ENCODE measurements at regions not wholly inside any gene's neighbourhood (a gene's known extent, or its start where the extent isn't known, plus 50 kb on each side); places are given as distances from the start of the nearest gene placed in this dataset.
"Not testable (repeated sequence)": the region's sequence is repeated elsewhere in the genome, so short reads cannot be mapped to it uniquely, and the experiment has no call there.

GRCh38 chr11:134856056-134856971 lies 444.3 kb upstream of the B3GAT1 start:
- no peaks in the 10 kb centered on the region; the same call in 1 of the 2 replicates for H3K27me3 ChIP-seq (replicated peaks; ENCODE audit: control insufficient read depth, insufficient read depth, low read length)
- H3K36me3 ChIP-seq (ENCODE audit: control insufficient read depth, insufficient read depth, low read length) = no peaks in the 10 kb centered on the region
- TF ChIP-seq CTCF (IDR thresholded peaks at IDR 0.05; ENCODE audit: insufficient read depth, low read length, poor library complexity, severe bottlenecking) = no peak
- H3K4me3 ChIP-seq (replicated peaks; ENCODE audit: low read depth, low read length) = no peak overlapping the region
- no peak for DNase-seq (ENCODE audit: extremely low read depth, insufficient read length)

DNA sequence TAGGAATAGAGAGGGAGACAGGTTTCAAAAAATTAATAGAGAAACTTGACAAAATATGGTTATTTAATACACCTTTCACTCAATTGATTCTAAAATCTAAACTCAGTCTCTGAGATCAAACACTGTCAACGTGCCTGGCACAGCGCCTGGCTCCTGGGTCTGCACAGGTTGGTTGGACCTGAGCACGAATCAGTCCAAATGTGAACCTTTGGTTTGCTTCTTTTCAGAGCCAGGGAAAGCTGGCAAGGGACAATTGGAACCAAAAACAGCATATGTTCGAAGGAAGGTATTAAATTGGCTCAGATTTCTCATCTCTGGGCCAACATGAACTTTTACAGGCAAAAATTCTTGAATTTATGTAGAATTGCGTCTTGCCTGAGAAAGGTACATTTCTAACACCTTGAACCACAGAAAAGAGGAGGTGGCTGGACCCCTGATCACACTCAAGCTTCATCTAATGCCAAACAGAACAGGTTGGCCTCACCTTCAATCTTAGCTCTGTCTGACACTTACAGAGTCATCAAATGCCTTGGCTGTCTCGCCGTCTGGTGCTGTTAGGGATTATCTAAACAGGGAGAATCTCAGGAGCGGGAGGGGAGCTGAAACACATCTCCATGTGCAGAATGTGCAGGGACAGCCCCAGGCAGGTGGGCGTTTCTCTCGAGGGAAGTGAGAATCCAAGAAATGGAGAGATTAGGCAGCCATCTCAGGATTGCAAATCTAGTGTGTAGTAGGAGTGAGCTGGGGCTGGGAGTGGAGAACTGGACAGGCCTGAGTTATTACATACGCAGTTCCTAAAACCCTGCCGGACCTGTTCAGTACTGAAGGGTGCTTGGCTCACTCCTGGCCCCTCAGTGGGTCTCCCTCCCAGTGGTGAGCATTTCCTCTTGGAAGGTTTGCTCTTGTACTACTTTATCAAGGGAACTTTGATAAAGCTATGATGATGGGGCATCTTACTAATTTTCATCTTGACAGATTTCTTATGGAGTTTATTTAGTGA lies 442.2 kb upstream of the B3GAT1 start:
- no peak for DNase-seq (ENCODE audit: extremely low read depth, insufficient read length)
- H3K27me3 ChIP-seq (replicated peaks; ENCODE audit: control insufficient read depth, insufficient read depth, low read length) = no peaks in the 10 kb centered on the region; the same call in 1 of the 2 replicates
- no peak for TF ChIP-seq CTCF (IDR thresholded peaks at IDR 0.05; ENCODE audit: insufficient read depth, low read length, poor library complexity, severe bottlenecking)
- H3K36me3 ChIP-seq (ENCODE audit: control insufficient read depth, insufficient read depth, low read length) = no peaks in the 10 kb centered on the region
- H3K4me3 ChIP-seq (replicated peaks; ENCODE audit: low read depth, low read length) = no peak overlapping the region

DNA sequence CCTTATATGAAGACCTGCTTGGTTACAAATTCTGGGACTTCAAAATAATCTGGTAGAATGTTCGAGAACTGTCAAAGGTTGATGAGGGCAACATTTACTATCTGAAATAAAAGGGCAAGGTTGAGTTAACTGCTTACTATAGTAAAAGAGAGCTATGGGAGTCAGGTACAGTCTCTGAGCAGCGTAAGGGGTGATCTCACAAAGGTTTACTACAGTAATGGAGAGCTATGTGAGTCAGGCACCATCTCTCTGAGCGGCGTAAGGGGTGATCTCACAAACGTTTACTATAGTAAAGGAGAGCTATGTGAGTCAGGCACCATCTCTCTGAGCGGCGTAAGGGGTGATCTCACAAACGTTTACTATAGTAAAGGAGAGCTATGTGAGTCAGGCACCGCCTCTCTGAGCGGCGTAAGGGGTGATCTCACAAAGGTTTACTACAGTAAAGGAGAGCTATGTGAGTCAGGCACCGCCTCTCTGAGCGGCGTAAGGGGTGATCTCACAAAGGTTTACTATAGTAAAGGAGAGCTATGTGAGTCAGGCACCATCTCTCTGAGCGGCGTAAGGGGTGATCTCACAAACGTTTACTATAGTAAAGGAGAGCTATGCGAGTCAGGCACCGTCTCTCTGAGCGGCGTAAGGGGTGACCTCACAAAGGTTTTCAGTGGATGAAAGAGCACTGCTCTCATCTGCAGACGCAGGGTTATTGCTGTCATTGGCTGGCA lies 439.6 kb upstream of the B3GAT1 start:
- not testable (repeated sequence) for H3K27me3 ChIP-seq (replicated peaks; ENCODE audit: control insufficient read depth, insufficient read depth, low read length); H3K36me3 ChIP-seq (ENCODE audit: control insufficient read depth, insufficient read depth, low read length); DNase-seq (ENCODE audit: extremely low read depth, insufficient read length); H3K4me3 ChIP-seq (replicated peaks; ENCODE audit: low read depth, low read length)

DNA sequence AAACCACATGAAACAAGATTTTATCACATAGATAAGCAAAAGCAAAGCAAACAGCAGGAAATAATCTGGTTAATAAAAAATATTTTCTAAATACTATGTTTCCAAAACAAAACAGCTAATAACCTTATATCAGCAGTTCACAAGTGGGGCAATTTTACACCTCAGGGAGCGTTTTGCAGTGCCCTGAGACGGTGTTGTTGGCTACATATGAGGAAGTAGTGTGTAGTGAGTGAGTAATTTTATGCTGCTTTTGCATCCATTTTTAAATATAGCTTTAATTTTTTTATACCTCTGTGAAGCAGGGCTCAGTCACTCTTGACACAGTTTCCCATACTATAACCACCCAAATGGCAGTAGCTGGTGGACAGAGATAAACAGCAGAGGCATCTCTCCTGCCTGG lies 438.5 kb upstream of the B3GAT1 start:
- no peak for TF ChIP-seq CTCF (IDR thresholded peaks at IDR 0.05; ENCODE audit: insufficient read depth, low read length, poor library complexity, severe bottlenecking)
- no peaks in the 10 kb centered on the region; the same call in 1 of the 2 replicates for H3K27me3 ChIP-seq (replicated peaks; ENCODE audit: control insufficient read depth, insufficient read depth, low read length)
- H3K4me3 ChIP-seq (replicated peaks; ENCODE audit: low read depth, low read length) = no peak overlapping the region
- H3K36me3 ChIP-seq (ENCODE audit: control insufficient read depth, insufficient read depth, low read length) = no peaks in the 10 kb centered on the region
- DNase-seq (ENCODE audit: extremely low read depth, insufficient read length) = no peak

DNA sequence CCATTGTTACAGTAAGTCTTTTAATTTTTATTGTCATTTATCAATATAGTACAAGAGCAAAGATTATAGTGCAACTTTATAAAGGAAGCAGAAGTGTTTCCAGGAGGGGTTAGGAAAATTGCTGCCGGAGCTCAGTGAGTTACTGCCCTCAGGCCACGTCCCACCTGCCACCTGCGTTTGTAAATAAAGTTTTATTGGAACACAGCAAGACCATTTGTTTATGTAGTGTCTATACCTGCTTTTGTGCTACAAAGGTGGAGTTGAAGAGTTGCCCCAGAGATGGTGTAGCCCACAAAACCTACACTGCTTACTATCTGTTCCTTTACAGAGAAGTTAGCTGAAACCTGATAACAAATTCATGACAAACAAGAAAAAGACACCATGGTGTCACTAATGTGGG lies 437.8 kb upstream of the B3GAT1 start:
- no peak for TF ChIP-seq CTCF (IDR thresholded peaks at IDR 0.05; ENCODE audit: insufficient read depth, low read length, poor library complexity, severe bottlenecking)
- no peaks in the 10 kb centered on the region; the same call in 1 of the 2 replicates for H3K27me3 ChIP-seq (replicated peaks; ENCODE audit: control insufficient read depth, insufficient read depth, low read length)
- H3K36me3 ChIP-seq (ENCODE audit: control insufficient read depth, insufficient read depth, low read length) = no peaks in the 10 kb centered on the region
- no peak overlapping the region for H3K4me3 ChIP-seq (replicated peaks; ENCODE audit: low read depth, low read length)
- DNase-seq (ENCODE audit: extremely low read depth, insufficient read length) = no peak
